ENCODE measurements at regions not wholly inside any gene's neighbourhood (a gene's known extent, or its start where the extent isn't known, plus 50 kb on each side); places are given as distances from the start of the nearest gene placed in this dataset.
"Not testable (repeated sequence)": the region's sequence is repeated elsewhere in the genome, so short reads cannot be mapped to it uniquely, and the experiment has no call there.

GRCh38 chr15:96870580-96870979, 540.1 kb downstream of the NR2F2 start:
- no peaks in the 10 kb centered on the region for H3K27me3 ChIP-seq
- no peak for TF ChIP-seq CTCF (IDR thresholded peaks at IDR 0.05)
- H3K4me3 ChIP-seq: no peak overlapping the region
- H3K36me3 ChIP-seq: no peaks in the 10 kb centered on the region
- DNase-seq (ENCODE audit: low spot score): no peak
- H3K9me3 ChIP-seq: peaks cover 0 to 5% of the 10 kb centered on the region in 2 donors
- H3K27ac ChIP-seq: no peak overlapping the region
- H3K4me1 ChIP-seq: no peaks in the 10 kb centered on the region

GRCh38 chr15:96877442-96877841, 546.9 kb downstream of the NR2F2 start:
- H3K9me3 ChIP-seq; H3K27ac ChIP-seq; DNase-seq (ENCODE audit: low spot score); H3K4me3 ChIP-seq; H3K36me3 ChIP-seq; H3K27me3 ChIP-seq; H3K4me1 ChIP-seq: not testable (repeated sequence)

- Histone ChIP-seq H3K27me3 (no peaks in the 10 kb centered on the region), H3K4me1 (no peaks in the 10 kb centered on the region), H3K4me3 (no peak overlapping the region), H3K27ac (no peak overlapping the region), H3K36me3 (no peaks in the 10 kb centered on the region), H3K9me3 (no peaks in the 10 kb centered on the region)
- no peak for DNase-seq (ENCODE audit: low spot score)
- TF ChIP-seq CTCF (IDR thresholded peaks at IDR 0.05): no peak
Observed at GRCh38 chr15:96878129-96878528, 547.6 kb downstream of the NR2F2 start.

- H3K4me3 ChIP-seq: no peak overlapping the region
- H3K27ac ChIP-seq: no peak overlapping the region
- H3K4me1 ChIP-seq: no peaks in the 10 kb centered on the region
- no peak for DNase-seq (ENCODE audit: low spot score)
- TF ChIP-seq CTCF (IDR thresholded peaks at IDR 0.05): no peak
- H3K36me3 ChIP-seq: no peaks in the 10 kb centered on the region
- no peaks in the 10 kb centered on the region for H3K27me3 ChIP-seq
- H3K9me3 ChIP-seq: no peaks in the 10 kb centered on the region
Observed at GRCh38 chr15:96882121-96882772, 551.7 kb downstream of the NR2F2 start.

- no peak overlapping the region for H3K27ac ChIP-seq
- no peak for DNase-seq (ENCODE audit: low spot score)
- no peaks in the 10 kb centered on the region for H3K27me3 ChIP-seq
- no peak overlapping the region for H3K4me3 ChIP-seq
- H3K4me1 ChIP-seq: no peaks in the 10 kb centered on the region
- H3K9me3 ChIP-seq: no peaks in the 10 kb centered on the region
- no peak for TF ChIP-seq CTCF (IDR thresholded peaks at IDR 0.05)
- H3K36me3 ChIP-seq: no peaks in the 10 kb centered on the region
Observed at GRCh38 chr15:96887730-96888129, 557.2 kb downstream of the NR2F2 start.

GRCh38 chr15:96888764-96889163, 558.3 kb downstream of the NR2F2 start:
- no peaks in the 10 kb centered on the region for H3K27me3 ChIP-seq
- no peak overlapping the region for H3K27ac ChIP-seq
- DNase-seq (ENCODE audit: low spot score): no peak
- no peak for TF ChIP-seq CTCF (IDR thresholded peaks at IDR 0.05)
- H3K4me1 ChIP-seq: no peaks in the 10 kb centered on the region
- H3K36me3 ChIP-seq: no peaks in the 10 kb centered on the region
- H3K4me3 ChIP-seq: no peak overlapping the region
- no peaks in the 10 kb centered on the region for H3K9me3 ChIP-seq
